ENCODE measurements at regions not wholly inside any gene's neighbourhood (a gene's known extent, or its start where the extent isn't known, plus 50 kb on each side); places are given as distances from the start of the nearest gene placed in this dataset.
A peak's percentile ranks its signal among the peaks of the same experiment; 100 is the strongest.

DNA sequence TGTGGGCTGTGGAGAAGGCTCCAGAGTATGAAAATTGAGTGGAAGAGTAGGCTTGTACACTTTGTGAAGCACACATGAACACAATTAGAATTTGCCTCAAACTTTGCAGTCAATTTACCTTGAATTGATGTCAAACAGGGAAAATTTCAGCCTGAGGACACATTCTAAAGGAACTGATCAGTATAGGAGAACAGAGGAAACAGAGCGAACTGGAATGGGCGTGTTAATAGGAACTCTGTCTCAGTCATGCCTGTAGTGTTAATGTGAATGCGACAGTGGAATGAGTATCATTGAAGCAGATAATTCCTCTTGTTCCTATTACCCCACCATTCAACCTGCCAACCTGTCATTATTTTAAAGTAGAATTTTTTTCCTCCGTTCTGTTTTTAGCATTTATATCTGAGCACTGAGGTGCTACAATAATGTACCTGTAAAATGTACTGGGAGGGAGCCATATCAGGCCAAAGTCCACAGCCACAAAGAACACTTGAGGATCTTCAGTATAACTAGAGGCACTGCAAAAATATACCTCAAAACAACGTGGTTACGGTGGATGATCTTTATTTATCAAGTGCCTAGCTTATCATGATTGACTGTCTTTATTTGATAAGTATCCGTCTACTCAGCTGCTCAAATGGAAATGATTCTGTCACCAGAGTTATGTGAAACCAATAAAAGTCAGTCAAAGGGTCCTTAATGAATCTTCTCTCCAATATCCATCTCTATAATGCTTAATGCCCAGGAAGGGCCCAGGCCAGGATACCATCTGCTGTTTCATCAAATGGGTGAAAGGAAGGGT is 125.3 kb upstream of the STMND1 start:
- DNase-seq (ENCODE audit: low read depth, low spot score) = no peak

DNA sequence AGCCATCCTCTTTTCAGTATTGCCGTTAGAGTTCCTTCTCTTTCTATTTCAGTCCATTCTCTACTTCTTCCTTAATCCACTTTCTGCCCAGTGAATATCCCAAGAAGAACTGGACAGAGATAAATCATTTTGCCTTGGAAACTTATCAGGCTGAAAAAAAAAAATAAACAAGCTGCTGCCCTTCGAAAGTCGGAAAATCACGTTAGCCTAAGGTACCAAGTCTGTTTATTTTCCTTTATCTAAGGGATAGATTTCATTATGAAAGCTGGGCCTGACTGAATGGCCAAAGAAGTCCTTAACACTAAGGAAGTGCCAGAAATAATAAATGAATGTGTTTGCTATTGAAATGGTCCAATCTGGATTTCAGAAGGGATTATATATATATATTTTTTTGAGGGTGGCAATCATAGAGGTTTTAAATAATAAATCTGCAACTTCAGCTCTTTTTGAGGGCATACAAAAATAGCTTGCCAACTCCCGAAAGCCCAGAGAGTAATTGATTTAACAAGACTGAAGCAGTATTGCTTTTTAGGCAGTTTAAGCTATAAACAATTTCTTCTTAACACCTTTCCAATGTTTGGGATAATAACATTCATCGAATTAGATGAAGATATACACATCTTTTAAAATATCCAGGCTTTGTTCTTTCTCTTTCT is 127.0 kb upstream of the STMND1 start:
- no peak for DNase-seq (ENCODE audit: low read depth, low spot score)

DNA sequence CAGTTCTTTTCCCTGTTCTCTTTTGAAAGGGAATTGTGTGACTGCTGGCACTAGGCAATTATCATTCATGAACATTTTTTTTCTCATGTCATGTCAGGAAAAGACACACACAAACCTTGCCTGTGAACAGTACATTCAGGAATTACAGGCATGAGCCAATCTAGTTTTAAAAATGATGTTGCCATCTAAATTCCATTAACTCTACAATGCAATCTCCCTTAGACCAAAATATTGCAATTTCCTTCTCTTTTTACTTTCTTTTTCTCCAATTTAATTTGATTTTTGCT is 127.5 kb upstream of the STMND1 start:
- DNase-seq (ENCODE audit: low read depth, low spot score) = no peak

DNA sequence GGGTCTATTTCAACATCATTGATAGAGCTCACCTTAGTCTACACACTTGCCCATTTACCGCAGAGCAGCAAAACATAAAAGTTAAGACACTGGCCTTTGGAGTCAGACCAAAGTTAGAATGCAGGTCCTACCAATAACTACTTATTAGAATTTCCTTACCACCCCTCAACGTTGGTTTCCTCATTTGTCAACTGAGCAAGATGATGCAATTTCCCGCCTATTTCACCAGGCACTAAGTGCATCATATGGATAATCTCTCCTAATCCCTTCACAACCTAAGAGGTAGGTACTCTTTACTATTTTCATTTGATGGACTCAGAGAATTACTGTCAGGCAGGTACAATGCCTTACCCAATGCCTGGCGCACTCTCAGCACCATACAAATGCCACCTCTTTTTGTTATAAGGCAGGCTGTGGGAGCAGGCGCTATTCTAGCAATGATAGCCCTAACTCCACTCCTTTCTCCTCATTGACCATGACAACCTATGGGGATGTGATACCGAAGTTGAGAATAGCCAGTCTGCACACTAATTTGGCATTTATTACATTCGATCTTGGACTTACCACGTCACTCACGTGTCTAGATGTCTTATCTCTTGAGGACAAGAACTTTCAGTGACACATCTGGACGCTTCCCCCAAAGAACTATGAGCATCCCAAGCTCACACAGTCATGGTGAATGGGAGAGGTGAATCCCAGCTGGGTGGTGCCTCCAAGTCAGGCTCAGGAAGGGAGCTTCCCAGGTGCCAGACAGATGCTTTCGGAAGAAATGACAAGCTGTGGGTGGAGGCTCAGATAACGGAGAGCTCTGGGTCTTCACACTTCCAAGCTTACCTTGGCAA is 128.1 kb upstream of the STMND1 start:
- DNase-seq (ENCODE audit: low read depth, low spot score) = no peak

DNA sequence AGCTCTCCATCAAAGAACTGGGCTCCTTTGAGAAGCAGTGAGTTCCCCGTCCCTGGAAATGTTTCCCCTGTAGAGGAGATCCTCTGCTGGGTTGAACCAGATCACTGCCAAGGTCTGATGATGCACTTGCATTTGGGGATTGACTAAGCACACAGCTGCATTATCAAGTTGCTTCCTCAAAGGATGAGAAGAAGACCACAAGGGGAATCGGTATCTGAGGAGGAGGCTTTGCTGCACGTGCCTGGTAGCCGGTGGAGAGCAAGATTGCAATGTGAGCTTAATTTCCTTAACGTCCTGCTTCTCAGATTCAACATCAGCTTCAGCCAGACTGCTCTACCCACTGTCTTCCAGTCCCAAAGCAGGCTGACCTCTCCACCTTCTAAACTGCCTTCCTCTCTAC is 128.8 kb upstream of the STMND1 start:
- DNase-seq (ENCODE audit: low read depth, low spot score) = no peak

DNA sequence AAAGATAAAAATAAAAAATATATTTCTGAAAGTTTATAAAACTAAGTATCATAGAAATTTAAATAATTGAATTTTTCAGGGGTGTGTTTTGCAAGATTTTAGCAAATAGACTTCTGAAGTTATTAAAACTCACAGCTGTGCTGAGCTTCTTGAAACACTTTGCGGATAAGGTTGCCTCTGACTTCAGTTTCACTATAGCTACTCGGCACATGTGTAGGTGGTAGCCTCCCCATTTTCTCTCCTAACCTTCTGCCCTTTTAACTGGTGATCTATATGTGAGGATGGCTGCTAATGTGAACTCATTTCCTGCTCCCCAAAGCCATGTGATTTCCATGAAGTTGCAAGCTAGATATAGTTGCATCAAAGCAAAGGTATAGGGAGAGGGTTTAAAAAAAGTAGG is 129.3 kb upstream of the STMND1 start:
- no peak for DNase-seq (ENCODE audit: low read depth, low spot score)

DNA sequence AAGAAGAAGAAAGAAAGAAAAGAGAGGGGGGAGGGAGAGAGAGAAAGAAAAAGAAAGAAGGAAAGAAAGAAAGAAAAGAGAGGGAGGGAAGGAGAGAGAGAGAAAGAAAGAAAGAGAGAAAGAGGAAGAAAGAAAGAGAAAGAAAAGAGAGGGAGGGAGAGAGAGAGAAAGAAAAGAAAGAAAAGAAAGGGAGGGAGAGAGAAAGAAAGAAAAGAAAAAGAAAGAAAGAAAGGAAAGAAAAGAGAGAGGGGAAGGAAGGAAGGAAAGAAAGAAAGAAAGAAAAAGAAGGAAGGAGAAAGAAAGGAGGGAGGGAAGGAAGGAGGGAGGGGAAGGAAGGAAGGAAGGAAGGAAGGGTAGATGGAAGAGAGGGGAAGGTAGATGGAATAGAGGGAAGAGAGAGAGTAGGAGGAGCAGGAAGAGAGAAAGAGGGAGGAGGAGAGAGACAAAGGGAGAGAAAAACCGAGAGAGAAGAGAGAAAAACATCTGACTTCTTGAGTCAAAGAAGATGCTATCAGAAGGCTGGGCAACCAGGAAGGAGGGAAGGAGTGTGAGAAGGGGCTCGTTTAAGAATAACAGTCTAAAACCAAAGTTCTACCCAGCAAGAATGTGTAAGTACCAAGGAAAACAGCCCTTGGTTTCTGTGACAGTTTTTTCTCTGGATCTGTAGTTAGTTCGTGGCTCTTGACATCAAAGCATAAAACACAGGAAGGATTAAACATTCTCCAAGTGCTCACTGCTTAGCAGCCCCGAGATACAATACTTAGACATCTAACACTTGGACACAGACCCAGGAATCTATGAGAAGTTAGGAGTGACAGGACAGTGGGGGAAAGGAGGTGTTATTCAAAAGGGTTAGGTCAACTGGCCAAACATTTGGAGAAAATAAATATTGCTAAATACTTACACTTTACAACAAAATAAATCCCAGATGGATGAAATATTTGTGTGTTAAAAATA is 131.9 kb upstream of the STMND1 start:
- DNase-seq (ENCODE audit: low read depth, low spot score) = peak; percentile 32

DNA sequence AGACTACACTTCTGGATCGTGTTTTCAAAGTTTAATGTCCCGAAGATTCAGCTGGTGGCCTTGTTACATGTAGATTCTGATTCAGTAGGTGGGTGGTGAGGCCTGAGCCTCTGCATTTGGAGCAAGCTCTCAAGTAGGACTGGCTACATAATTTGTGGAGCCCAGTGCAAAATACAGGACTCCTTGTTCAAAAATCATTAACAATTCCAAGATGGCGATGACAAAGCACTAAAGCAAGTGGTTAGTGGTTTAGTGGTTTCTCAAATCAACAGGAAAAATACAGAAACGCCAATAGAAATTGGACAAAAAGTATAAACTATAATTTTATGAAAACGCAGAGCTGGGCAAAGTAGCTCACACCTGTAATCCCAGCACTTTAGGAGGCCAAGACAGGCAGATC is 133.7 kb upstream of the STMND1 start:
- no peak for DNase-seq (ENCODE audit: low read depth, low spot score)

DNA sequence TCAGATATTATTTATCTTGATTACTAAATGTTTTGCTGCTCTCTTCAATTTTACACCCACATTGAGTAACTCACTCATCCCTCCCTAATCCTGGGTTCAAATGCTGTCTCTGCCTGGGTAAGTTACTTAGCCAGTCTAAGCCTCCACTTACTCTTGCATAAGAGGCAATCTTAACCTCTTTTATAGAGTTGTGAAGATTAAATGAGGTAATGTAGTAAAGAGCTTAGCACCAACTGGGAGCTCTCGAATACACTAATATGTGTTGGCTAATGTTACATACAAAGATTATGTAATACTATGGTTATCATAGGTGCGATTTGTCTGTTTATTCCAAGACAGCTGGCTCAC is 134.4 kb upstream of the STMND1 start:
- no peak for DNase-seq (ENCODE audit: low read depth, low spot score)

DNA sequence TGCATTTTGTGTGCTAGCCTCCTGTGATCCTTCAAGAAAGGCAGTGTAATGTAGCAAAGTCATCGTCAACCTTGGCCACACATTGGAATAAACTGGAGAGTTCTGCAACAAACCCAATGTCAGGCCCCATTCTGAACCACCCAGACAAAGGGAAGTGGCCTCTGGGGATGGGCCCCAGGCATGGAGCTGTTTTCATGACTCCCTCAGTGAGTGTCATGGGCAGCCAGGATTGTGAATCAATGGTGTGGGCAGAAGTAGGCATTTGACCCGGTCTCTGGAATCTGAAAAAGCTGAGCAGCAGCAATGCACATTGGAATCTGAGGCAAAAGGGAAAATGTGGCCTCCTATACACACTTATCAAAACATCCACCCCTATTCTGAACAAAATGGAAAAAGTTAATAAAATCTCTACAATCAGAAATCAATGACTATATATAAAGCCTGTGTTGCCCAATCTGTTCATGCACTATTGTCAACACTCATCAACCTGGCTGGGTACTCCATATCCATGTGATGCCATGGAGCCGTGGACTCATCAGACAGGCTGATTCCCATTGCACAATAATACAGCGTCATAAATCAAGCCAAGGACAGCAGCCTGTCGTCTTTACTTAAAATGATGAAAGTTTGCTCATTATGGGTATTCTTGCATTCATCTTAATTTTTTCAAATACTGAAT is 134.9 kb upstream of the STMND1 start:
- peak; percentile 28 for DNase-seq (ENCODE audit: low read depth, low spot score)

DNA sequence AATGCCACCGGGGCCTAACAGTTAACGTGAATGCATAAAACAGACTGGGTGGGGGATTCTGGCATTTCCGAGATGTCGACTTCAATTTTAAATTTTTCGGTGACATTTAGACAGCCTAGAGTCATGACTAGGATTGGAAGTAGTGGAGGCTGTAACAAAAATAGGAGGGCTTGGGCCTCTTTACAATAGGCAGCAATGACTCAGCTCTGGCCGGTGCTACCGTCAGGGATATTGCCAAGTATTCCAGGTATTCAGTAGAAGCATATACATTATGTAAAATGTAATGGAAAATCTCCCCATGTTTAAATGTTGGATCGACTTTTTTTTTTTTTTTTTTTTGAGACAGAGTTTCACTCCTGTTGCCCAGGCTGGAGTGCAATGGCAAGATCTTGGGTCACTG is 136.2 kb upstream of the STMND1 start:
- DNase-seq (ENCODE audit: low read depth, low spot score) = no peak

DNA sequence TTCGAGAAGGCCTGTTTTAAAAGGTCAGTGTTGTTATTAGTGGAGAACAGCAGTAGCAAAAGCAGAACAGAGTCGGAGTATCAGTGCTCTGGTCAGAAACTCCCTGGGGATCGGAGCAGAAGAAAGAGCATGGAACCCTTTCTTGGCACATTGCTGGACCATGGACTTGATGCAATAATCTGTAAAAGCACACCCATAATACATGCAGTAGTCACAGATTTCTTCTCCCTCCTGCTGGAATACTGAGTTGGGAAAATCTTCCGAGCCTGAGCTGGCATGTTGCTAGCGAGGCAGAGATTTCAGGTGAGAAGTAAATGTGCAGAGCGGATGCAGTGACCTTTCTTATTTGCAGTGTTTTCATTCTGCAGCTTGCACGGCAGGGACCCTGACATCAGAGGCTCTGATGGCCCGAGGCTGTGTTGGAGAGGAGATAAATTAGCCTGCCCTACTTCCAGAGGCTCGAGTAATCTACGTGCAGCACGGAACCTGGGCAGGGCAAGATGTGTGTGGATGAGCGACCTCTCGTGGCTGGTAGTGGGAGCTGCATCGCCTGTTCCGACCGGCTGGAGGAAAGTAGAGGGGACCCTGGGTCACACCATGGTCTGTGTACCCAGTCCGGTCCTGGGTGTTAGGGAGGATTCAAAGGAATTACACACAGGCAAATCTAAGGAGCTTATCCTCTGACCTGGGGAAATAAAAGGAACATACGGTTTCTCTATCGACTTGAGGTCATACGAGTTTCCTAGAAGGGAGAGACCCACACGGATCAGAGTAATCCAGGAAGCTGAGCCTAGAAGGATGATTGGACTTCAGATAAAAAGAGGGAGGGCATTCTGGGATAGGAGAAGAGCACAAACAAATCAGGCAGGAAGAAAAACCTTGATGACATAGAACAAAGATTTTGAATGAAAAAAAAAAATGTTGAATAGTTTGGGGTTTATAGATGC is 137.0 kb upstream of the STMND1 start:
- DNase-seq (ENCODE audit: low read depth, low spot score) = peak; percentile 87

DNA sequence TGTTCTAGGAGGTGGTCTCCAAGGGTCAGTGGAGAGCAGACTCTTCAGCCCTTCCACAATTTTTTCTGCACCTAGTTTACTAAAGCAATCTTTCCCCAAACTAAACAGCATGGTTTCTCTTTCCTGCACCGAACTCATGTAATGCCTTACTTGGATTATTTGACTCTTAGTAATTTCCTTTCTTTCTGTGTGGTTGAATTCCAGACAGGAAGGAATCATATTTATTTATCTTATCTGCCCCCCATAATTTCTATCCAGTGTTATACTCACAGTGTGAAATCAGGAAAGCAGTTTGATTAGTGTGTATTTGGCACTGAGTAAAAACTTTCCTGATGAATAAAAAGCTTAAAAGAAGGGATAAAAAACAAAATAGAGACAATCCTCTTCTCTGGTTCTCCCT is 140.3 kb upstream of the STMND1 start:
- DNase-seq (ENCODE audit: low read depth, low spot score) = no peak

DNA sequence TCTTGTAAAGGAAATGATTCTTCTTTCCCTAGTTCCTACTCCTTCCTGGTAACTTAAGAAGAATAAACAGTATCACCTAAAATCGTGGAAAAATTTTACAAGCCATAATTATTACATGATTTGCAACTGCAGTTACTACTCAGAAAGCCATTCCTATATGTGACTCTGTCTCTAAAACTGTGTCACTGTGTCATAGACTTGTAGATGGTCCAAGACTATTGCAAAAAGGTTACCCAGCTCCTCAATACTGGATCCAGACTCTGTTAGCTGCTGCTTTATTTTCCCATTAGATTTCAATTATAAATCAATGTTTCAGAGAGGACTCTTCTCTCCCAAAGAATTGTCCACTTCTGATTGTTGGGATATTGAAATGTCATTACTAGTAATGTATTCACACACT is 142.1 kb upstream of the STMND1 start:
- DNase-seq (ENCODE audit: low read depth, low spot score) = no peak

DNA sequence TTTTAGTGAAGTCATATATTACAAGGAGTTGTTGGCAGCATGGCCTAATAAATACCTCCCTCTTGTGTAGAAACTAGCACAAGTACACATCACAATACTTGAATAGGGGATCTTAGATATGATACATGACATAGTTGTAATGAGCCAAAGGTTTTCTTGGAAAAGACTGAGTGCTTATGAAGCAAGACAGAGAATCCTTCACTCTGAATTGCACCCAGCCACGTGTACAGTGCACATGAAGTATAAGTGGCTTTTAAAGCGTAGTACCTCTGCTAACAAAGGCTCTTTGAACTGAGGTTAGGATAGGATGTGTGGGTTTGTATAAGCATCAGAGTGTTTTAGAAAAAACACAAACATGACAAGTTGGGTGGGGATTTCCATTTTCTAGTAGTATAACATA is 145.5 kb upstream of the STMND1 start:
- DNase-seq (ENCODE audit: low read depth, low spot score) = no peak

DNA sequence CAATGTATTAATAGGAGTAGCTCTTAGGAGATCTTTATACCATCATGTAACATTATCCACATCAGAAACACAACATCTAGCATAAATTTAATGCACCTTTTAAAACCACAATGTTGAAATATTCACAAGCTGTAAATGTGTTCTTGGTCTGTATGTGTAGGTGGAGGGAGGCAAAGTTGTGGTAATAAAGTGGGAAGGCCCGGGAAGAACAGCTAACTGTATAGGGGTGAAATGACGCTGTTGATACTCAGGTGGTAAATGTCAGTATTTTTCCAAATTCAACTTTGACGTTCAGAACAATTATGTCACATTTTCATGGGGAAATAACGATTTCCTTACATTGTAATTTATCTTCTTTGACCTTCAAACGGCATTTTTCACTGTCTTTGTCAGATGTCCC is 146.0 kb upstream of the STMND1 start:
- DNase-seq (ENCODE audit: low read depth, low spot score) = no peak

DNA sequence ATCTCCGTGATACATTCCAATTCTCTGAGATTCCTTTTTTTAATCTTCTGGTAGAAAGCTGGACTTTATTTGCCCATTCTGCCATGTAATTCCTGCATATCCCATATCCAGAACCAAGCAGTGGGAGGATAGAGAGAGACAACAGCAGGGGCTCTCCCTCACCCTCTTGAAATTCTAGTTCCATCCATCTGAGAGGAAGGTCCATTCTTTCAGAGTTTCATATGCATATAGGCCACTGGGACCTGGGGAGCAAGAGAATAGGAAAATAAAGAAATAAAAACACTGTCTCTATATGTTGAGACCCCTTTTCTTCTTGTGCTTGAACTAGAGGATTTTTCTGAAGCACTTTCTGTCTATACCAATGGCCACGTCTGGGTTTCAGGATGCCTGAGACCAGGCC is 147.9 kb upstream of the STMND1 start:
- DNase-seq (ENCODE audit: low read depth, low spot score) = no peak

DNA sequence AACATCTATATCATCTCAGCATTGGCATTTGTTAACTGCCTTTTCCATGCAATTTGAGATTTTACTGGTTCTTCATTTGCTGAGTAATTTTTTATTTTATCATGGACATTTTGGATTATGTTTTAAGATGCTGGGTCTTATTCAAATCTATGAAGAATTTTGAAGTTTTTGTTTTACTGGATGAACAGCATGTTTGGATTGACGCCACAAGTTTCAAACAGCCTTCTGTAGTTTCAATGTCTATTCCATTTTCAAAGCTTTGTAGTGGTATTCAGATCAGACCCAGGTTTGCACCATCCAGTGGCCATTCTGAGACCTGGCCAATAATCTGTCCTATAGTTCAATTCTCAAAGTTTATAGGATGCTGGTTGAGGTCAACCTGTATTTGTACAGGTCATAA is 148.4 kb upstream of the STMND1 start:
- DNase-seq (ENCODE audit: low read depth, low spot score) = no peak

DNA sequence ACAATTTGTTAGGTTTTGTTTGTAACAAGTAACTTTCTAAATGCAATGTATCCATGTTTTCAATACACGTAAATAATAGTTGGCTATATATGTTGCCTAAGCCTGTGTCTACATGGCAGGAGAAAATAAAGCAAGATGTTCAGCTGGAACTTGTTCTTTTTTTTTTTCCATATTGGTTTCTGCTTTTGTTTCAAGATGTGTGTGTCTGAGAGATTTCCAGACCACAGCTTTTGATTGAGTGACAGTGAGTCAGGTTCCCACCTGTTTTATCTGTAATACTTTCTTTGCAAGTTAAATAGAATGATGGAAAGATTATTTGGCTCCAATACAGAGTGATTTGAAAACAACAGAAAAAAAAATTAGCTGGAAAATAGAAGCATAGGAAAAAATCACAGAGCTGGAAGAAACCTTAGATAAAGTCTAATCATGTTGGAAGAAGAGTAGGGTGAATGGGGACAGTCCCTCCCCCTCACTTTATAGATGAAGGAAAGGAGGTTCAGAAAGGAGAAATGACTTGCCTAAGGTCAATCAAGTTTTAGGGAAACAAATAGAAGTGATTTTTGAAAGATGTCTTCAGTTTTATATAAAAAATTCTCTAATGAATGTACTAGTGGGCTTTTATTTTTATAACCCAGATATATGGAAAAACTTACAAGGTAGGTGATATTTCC is 150.9 kb upstream of the STMND1 start:
- DNase-seq (ENCODE audit: low read depth, low spot score) = no peak

DNA sequence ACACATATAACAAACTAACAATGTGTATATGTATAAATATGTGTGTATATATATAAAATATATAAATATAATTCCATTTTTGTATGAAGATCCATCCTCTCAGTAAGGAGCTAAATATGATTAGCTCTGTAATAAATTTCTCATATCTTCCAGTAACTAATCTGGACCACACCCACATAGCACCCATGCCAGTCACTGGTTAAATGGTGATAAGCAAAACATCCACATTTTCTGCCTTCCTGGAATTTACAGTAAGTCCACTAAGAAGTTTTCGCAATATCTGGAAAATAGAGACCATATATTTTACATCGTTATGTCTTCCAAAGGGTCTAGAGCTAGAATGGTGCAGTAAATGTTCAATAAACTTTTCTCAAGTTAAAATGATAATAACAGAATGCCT is 151.5 kb upstream of the STMND1 start:
- DNase-seq (ENCODE audit: low read depth, low spot score) = no peak
